OCI-LY7 (cell line): ENCODE measurements at regions not wholly inside any gene's neighbourhood (a gene's known extent, or its start where the extent isn't known, plus 50 kb on each side); places are given as distances from the start of the nearest gene placed in this dataset.

Experiments used
- BruUV-seq: library from RNA; stranded (reverse); fragments of 400-500 nt; replicated peaks from 2 replicates; lab custom pipeline; 2021; lab: Mats Ljungman, UMichigan
- CTCF ChIA-PET: fragments of 300-600 bp; sonication (Branson Sonifier 250); formaldehyde crosslinking; loops from one replicate; lab custom pipeline; 2022; ENCODE audit warnings: antibody characterized with exemption; ENCODE audit not compliant: unreplicated experiment; lab: Charles Lee
- POLR2A ChIA-PET: fragments of 300-600 bp; sonication (Branson Sonifier 250); formaldehyde crosslinking; loops from one replicate; lab custom pipeline; 2022; ENCODE audit warnings: antibody characterized with exemption; lab: Charles Lee
- DNase-seq: peaks from one replicate; pipeline ENCODE4 v3.0.0-alpha.2; 2015; ENCODE audit warnings: low spot score
- H2AFZ ChIP-seq: fragments of 200-600 bp; sonication (generic), shearing (Covaris generic); 2 replicates; pipeline ENCODE4 v1.6.1; 2014; ENCODE audit warnings: mild to moderate bottlenecking, antibody characterized with exemption, low read length, moderate library complexity
- H3K27ac ChIP-seq: fragments of 200-600 bp; sonication (generic); 2 replicates; pipeline ENCODE4 v1.5.1; 2014; ENCODE audit warnings: mixed run types, low read depth, mild to moderate bottlenecking, moderate library complexity, low read length, inconsistent platforms; ENCODE audit not compliant: poor library complexity, severe bottlenecking
- H3K36me3 ChIP-seq: fragments of 200-600 bp; sonication (generic); 2 replicates; pipeline ENCODE4 v1.6.1; 2014; ENCODE audit warnings: mild to moderate bottlenecking, antibody characterized with exemption, low read length, moderate library complexity, mixed read lengths; ENCODE audit not compliant: insufficient read depth
- H3K4me1 ChIP-seq: fragments of 200-600 bp; sonication (generic); 2 replicates; pipeline ENCODE4 v1.5.1; 2014; ENCODE audit warnings: mild to moderate bottlenecking, low read length; ENCODE audit not compliant: insufficient read depth, poor library complexity, severe bottlenecking
- H3K4me2 ChIP-seq: fragments of 200-600 bp; sonication (generic); 2 replicates; pipeline ENCODE4 v1.6.1; 2014; ENCODE audit warnings: mild to moderate bottlenecking, low read length
- H3K4me3 ChIP-seq: fragments of 200-600 bp; sonication (generic); 2 replicates; pipeline ENCODE4 v1.5.1; 2014; ENCODE audit warnings: mild to moderate bottlenecking, low read depth, low read length; ENCODE audit not compliant: poor library complexity, severe bottlenecking
- H3K79me2 ChIP-seq: fragments of 200-600 bp; sonication (generic); 2 replicates; pipeline ENCODE4 v1.6.1; 2016; ENCODE audit warnings: low read depth, mild to moderate bottlenecking, low read length, moderate library complexity, mixed read lengths; ENCODE audit not compliant: insufficient read depth
- H3K9me2 ChIP-seq: fragments of 200-600 bp; sonication (generic); 2 replicates; pipeline ENCODE4 v1.6.1; 2016; ENCODE audit warnings: mild to moderate bottlenecking, low read length, mixed read lengths; ENCODE audit not compliant: insufficient read depth
- H3K9me3 ChIP-seq: fragments of 200-600 bp; sonication (generic); 2 replicates; pipeline ENCODE4 v1.6.1; 2014; ENCODE audit warnings: mild to moderate bottlenecking, mixed run types, low read length, mixed read lengths
- H4K20me1 ChIP-seq: fragments of 200-600 bp; sonication (generic); 2 replicates; pipeline ENCODE4 v1.6.1; 2014; ENCODE audit warnings: mild to moderate bottlenecking, antibody characterized with exemption, low read length, moderate library complexity, mixed read lengths; ENCODE audit not compliant: insufficient read depth
- EZH2phosphoT487 ChIP-seq: fragments of 200-600 bp; sonication (generic); IDR thresholded peaks from 2 replicates; pipeline ENCODE4 v1.6.1; 2018; ENCODE audit warnings: low read depth, borderline replicate concordance, mild to moderate bottlenecking, mixed run types, antibody characterized with exemption, low read length, moderate library complexity, mixed read lengths
- intact Hi-C: fragments of 100-400 bp; cut with micrococcal nuclease; formaldehyde crosslinking; loops from one replicate; pipeline ENCODE4 v1.10.0; 2022; ENCODE audit not compliant: unreplicated experiment
- TF ChIP-seq, protein P1 (sequence below): fragments of 200-600 bp; sonication (generic); conservative IDR thresholded peaks from 2 replicates; pipeline ENCODE4 v1.5.1; 2014; ENCODE audit warnings: mild to moderate bottlenecking, antibody characterized with exemption, low read length, moderate library complexity, mixed read lengths

GRCh38 chr2:19549821-19550220 is 191.4 kb upstream of the OSR1 start:
- no peak overlapping the region for H3K4me3 ChIP-seq
- no peaks in the 10 kb centered on the region for H3K4me1 ChIP-seq
- no peaks in the 10 kb centered on the region for H3K79me2 ChIP-seq
- intact Hi-C loops, result no loop called here
- CTCF ChIA-PET, result no interaction called here
- H3K27ac ChIP-seq, result no peak overlapping the region
- BruUV-seq, result no TSS peak
- no peak for DNase-seq
- no peaks in the 10 kb centered on the region for H3K9me2 ChIP-seq
- no peaks in the 10 kb centered on the region for H3K9me3 ChIP-seq
- POLR2A ChIA-PET, result no interaction called here
- H4K20me1 ChIP-seq, result no peaks in the 10 kb centered on the region
- no peak overlapping the region for H3K4me2 ChIP-seq
- TF ChIP-seq, protein P1, sequence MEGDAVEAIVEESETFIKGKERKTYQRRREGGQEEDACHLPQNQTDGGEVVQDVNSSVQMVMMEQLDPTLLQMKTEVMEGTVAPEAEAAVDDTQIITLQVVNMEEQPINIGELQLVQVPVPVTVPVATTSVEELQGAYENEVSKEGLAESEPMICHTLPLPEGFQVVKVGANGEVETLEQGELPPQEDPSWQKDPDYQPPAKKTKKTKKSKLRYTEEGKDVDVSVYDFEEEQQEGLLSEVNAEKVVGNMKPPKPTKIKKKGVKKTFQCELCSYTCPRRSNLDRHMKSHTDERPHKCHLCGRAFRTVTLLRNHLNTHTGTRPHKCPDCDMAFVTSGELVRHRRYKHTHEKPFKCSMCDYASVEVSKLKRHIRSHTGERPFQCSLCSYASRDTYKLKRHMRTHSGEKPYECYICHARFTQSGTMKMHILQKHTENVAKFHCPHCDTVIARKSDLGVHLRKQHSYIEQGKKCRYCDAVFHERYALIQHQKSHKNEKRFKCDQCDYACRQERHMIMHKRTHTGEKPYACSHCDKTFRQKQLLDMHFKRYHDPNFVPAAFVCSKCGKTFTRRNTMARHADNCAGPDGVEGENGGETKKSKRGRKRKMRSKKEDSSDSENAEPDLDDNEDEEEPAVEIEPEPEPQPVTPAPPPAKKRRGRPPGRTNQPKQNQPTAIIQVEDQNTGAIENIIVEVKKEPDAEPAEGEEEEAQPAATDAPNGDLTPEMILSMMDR, result no peak
- TF ChIP-seq EZH2phosphoT487, result no peak
- no peak overlapping the region for H2AFZ ChIP-seq
- H3K36me3 ChIP-seq, result no peaks in the 10 kb centered on the region

- no peaks in the 10 kb centered on the region for H3K79me2 ChIP-seq
- H3K36me3 ChIP-seq, result no peaks in the 10 kb centered on the region
- CTCF ChIA-PET, result no interaction called here
- H3K27ac ChIP-seq, result no peak overlapping the region
- H2AFZ ChIP-seq, result no peak overlapping the region
- BruUV-seq, result no TSS peak
- no peaks in the 10 kb centered on the region for H3K9me3 ChIP-seq
- H3K4me3 ChIP-seq, result no peak overlapping the region
- no peak for DNase-seq
- POLR2A ChIA-PET, result no interaction called here
- no peak overlapping the region for H3K4me2 ChIP-seq
- no peaks in the 10 kb centered on the region for H3K9me2 ChIP-seq
- intact Hi-C loops, result no loop called here
- TF ChIP-seq EZH2phosphoT487, result no peak
- TF ChIP-seq, protein P1, result no peak
- H3K4me1 ChIP-seq, result no peaks in the 10 kb centered on the region
- H4K20me1 ChIP-seq, result no peaks in the 10 kb centered on the region
Observed at GRCh38 chr2:19548116-19548515, 189.7 kb upstream of the OSR1 start.

DNA sequence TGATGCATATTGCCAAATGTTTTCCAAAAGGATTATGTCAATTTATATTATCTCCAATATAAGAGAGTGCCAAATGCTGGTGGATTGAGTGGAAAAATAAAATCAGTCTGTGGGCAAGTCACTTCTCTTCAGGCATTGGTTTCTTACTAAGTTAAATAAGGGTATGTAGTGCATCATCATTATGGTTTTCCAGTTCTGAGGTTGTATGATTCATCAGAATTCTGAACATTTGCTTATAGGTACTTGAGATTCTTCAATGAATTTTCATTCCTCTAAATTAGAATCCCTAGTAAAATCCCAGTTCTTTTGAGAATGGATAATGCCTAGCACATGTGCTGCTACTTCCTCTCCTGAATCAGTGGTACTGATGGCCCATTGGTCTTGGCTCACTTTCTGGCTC is 188.9 kb upstream of the OSR1 start:
- POLR2A ChIA-PET, result no interaction called here
- no peaks in the 10 kb centered on the region for H4K20me1 ChIP-seq
- H3K4me1 ChIP-seq, result no peaks in the 10 kb centered on the region
- H3K36me3 ChIP-seq, result no peaks in the 10 kb centered on the region
- intact Hi-C loops, result no loop called here
- no peak overlapping the region for H3K4me3 ChIP-seq
- H3K9me2 ChIP-seq, result no peaks in the 10 kb centered on the region
- no peak overlapping the region for H2AFZ ChIP-seq
- no peaks in the 10 kb centered on the region for H3K9me3 ChIP-seq
- no TSS peak for BruUV-seq
- TF ChIP-seq, protein P1, result no peak
- CTCF ChIA-PET, result no interaction called here
- H3K4me2 ChIP-seq, result no peak overlapping the region
- no peaks in the 10 kb centered on the region for H3K79me2 ChIP-seq
- H3K27ac ChIP-seq, result no peak overlapping the region
- no peak for DNase-seq
